CD4-positive, alpha-beta T cell (primary cell): ENCODE measurements at regions not wholly inside any gene's neighbourhood (a gene's known extent, or its start where the extent isn't known, plus 50 kb on each side); places are given as distances from the start of the nearest gene placed in this dataset.
A peak's percentile ranks its signal among the peaks of the same experiment; 100 is the strongest.

Experiments
- ATAC-seq: fragments of 200-7000 bp; cut with Tn5 transposase; one replicate; pipeline ENCODE4 v1.10.0; 2022; ENCODE audit warnings: mild to moderate bottlenecking; ENCODE audit not compliant: poor library complexity
- CTCF ChIA-PET: fragments of 350-600 bp; sonication (Branson Sonifier 250); formaldehyde crosslinking; loops from one replicate; lab custom pipeline; 2021; ENCODE audit warnings: antibody characterized with exemption, inconsistent platforms; lab: Charles Lee
- POLR2A ChIA-PET: fragments of 350-600 bp; sonication (Branson Sonifier 250); formaldehyde crosslinking; loops from one replicate; lab custom pipeline; 2021; ENCODE audit warnings: antibody characterized with exemption, inconsistent platforms; lab: Charles Lee
- DNase-seq, 14 experiments: peaks; one replicate each; pipeline ENCODE4 v3.0.0-alpha.2; 2013 to 2020; ENCODE audit warnings: mixed read lengths in 2 of 14
- H3K27ac ChIP-seq, 2 donors: one replicate each; pipeline versions ENCODE4 v1.5.1 to v1.7.0; 2013; ENCODE audit warnings: low read length in 2 of 2, low read depth in 1 of 2, mild to moderate bottlenecking in 1 of 2
- H3K27me3 ChIP-seq, 2 experiments: 1 replicate in 1 of 2; 2 replicates in 1 of 2; pipeline versions ENCODE4 v1.6.1 to v1.7.0; 2013; ENCODE audit warnings: low read length in 2 of 2, control low read depth in 1 of 2, mild to moderate bottlenecking in 1 of 2, moderate library complexity in 1 of 2; ENCODE audit not compliant: insufficient read depth in 2 of 2, control insufficient read depth in 1 of 2
- H3K36me3 ChIP-seq: one replicate; pipeline ENCODE4 v1.6.1; 2013; ENCODE audit warnings: low read length, control low read depth; ENCODE audit not compliant: insufficient read depth
- H3K4me1 ChIP-seq: one replicate; pipeline ENCODE4 v1.6.1; 2013; ENCODE audit warnings: low read length, control low read depth; ENCODE audit not compliant: insufficient read depth
- H3K4me3 ChIP-seq: one replicate; pipeline ENCODE4 v1.5.1; 2013; ENCODE audit warnings: mild to moderate bottlenecking, low read length, moderate library complexity
- H3K9me3 ChIP-seq, 2 experiments: 1 replicate in 1 of 2; 2 replicates in 1 of 2; pipeline versions ENCODE4 v1.6.1 to v1.7.0; 2013; ENCODE audit warnings: low read length in 2 of 2, mild to moderate bottlenecking in 2 of 2, control low read depth in 1 of 2, moderate library complexity in 1 of 2; ENCODE audit not compliant: control insufficient read depth in 1 of 2, insufficient read depth in 1 of 2
- H3K27ac Mint-ChIP-seq: one replicate; pipeline ENCODE4 v1.8.0; 2020; ENCODE audit warnings: mixed read lengths
- H3K27me3 Mint-ChIP-seq: one replicate; pipeline ENCODE4 v1.8.0; 2021; ENCODE audit warnings: mixed read lengths
- H3K36me3 Mint-ChIP-seq: one replicate; pipeline ENCODE4 v1.8.0; 2021; ENCODE audit warnings: low read depth, mixed read lengths
- H3K4me1 Mint-ChIP-seq: one replicate; pipeline ENCODE4 v1.8.0; 2021; ENCODE audit warnings: low read depth, mixed read lengths
- H3K4me3 Mint-ChIP-seq: one replicate; pipeline ENCODE4 v1.8.0; 2020; ENCODE audit warnings: mild to moderate bottlenecking, mixed read lengths
- H3K9me3 Mint-ChIP-seq: one replicate; pipeline ENCODE4 v1.8.0; 2020; ENCODE audit warnings: mixed read lengths
- intact Hi-C, 2 experiments: fragments of 100-400 bp; cut with DNase I in 1 of 2; cut with micrococcal nuclease in 1 of 2; formaldehyde crosslinking; loops; one replicate each; pipeline versions ENCODE4 v1.15.1 to v1.9.0; 2023 to 2025; cut with DNase I, micrococcal nuclease
- TF ChIP-seq, protein P1 (sequence below): fragments of 200-600 bp; IDR thresholded peaks from one replicate; pipeline ENCODE4 v1.8.0; 2022; ENCODE audit warnings: antibody characterized with exemption, mild to moderate bottlenecking

DNA sequence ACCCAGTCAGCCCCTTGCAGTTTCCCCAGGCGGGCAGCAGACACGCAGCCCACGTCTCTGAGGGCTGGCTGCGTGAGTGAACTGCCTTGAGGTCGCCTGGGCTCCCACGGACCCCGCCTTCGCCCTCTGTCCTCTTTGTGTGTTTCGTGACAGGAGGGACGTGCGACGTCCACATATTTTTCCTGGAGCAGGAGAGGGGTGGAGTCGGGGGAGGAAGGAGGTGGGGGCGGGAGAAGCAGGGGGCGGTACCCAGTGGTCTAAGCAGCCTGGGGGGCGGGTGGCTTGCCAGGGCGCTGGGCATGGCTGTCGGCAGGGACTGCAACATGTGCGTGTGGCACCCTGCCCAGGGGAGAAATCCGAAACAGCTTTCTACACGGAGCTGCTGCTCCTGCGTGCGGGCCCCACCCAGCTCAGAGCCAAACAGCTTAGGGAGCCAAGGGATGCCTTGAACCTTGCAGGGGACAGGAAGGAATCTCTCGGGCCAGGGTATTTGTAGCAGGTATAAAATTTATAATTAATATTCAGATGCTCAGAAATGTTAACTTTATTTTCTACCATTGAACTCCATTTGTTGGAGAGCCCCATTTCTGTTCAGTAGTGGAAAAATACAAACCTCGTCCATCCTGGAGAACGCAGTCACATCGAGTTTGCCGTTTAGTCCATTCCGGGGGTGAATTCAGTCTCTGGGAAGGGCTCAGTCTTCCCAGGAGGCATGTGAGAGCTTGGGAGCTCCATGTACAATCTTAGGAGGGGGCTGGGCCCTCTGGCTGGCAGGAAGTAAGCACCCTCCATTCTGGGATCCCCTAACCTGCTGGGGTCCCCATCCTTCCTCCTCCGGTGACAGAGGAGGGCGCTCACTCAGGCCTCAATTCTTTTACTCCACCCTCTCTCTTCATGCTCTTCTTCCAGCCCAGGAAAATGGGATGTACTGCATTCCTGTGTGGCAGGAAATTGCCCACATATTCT lies 79.1 kb upstream of the MEF2A start:
- Histone ChIP-seq H3K4me1 (peaks cover 24% of the 10 kb centered on the region), H3K36me3 (no peaks in the 10 kb centered on the region), H3K4me3 (peak overlapping the region; percentile 24), H3K27ac (no peak overlapping the region), H3K9me3 (no peaks in the 10 kb centered on the region), H3K27me3 (no peaks in the 10 kb centered on the region)
- TF ChIP-seq, protein P1, sequence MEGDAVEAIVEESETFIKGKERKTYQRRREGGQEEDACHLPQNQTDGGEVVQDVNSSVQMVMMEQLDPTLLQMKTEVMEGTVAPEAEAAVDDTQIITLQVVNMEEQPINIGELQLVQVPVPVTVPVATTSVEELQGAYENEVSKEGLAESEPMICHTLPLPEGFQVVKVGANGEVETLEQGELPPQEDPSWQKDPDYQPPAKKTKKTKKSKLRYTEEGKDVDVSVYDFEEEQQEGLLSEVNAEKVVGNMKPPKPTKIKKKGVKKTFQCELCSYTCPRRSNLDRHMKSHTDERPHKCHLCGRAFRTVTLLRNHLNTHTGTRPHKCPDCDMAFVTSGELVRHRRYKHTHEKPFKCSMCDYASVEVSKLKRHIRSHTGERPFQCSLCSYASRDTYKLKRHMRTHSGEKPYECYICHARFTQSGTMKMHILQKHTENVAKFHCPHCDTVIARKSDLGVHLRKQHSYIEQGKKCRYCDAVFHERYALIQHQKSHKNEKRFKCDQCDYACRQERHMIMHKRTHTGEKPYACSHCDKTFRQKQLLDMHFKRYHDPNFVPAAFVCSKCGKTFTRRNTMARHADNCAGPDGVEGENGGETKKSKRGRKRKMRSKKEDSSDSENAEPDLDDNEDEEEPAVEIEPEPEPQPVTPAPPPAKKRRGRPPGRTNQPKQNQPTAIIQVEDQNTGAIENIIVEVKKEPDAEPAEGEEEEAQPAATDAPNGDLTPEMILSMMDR: no peak
- ChIA-PET POLR2A (interaction anchor here (0.9 to 1.3 kb wide), 4 partner anchors 9 to 80 kb away, joined by 3 to 4 read pairs (median 4); partner anchors contain the start of gene MEF2A), CTCF (no interaction called here)
- peaks cover 23% of the 10 kb centered on the region for H3K4me1 Mint-ChIP-seq
- ATAC-seq: no peak
- DNase-seq: peak in 4 of 14 experiments; percentile 11 to 53 (median 38)
- peak overlapping the region; percentile 18 for H3K4me3 Mint-ChIP-seq
- H3K27me3 Mint-ChIP-seq: no peaks in the 10 kb centered on the region
- H3K9me3 Mint-ChIP-seq: no peaks in the 10 kb centered on the region
- H3K36me3 Mint-ChIP-seq: no peaks in the 10 kb centered on the region
- intact Hi-C loops: no loop called here
- H3K27ac Mint-ChIP-seq: peak overlapping the region; percentile 52

DNA sequence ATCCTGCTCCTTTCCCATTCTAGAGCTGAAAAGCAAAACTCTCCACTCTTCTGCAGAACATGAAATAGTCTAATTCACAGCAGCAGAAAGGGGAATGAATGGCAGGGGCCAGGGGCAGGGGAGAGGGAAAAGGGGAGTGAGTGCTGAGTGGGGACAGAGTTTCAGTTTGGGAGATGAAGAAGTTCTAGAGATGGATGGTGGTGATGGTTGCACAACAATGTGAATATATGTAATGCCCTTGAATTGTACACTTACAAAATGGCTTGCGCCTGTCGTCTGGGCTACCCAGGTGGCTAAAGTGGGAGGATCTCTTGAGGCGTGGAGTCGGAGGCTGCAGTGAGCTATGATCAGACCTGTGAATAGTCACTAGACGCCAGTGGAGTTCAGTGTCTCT lies 78.5 kb upstream of the MEF2A start:
- CTCF ChIA-PET: no interaction called here
- H3K4me1 ChIP-seq: peaks cover 24% of the 10 kb centered on the region
- H3K4me1 Mint-ChIP-seq: peaks cover 23% of the 10 kb centered on the region
- no peaks in the 10 kb centered on the region for H3K36me3 Mint-ChIP-seq
- DNase-seq (no peak), ATAC-seq (no peak)
- no peaks in the 10 kb centered on the region for H3K9me3 ChIP-seq
- no peak overlapping the region for H3K27ac Mint-ChIP-seq
- H3K36me3 ChIP-seq: no peaks in the 10 kb centered on the region
- POLR2A ChIA-PET: no interaction called here
- TF ChIP-seq, protein P1: no peak
- no peak overlapping the region for H3K27ac ChIP-seq
- no peaks in the 10 kb centered on the region for H3K27me3 Mint-ChIP-seq
- intact Hi-C loops: no loop called here
- no peaks in the 10 kb centered on the region for H3K27me3 ChIP-seq
- no peaks in the 10 kb centered on the region for H3K9me3 Mint-ChIP-seq
- H3K4me3 ChIP-seq: no peak overlapping the region
- H3K4me3 Mint-ChIP-seq: no peak overlapping the region

DNA sequence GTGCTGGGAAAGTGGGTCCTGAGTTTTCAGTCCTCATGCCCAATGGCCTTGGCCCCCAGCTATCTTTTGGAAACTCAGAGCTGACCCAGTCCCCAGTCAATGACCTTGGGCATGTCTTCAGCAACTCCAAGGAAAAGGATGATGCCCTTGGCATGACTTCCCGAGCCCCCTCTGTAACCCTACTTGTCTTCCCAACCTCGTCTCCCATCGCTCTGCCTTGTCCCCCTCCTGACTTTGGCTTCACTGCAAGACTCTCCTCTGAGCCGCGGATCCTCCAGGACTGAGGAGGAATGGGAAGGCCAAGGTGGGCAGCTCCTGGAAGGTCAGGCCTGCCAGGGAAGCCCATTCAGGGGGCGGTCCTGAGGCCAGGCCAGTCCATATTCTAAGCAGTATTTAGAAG lies 73.5 kb upstream of the MEF2A start:
- Mint-ChIP-seq H3K4me3 (no peak overlapping the region), H3K27me3 (no peaks in the 10 kb centered on the region), H3K36me3 (no peaks in the 10 kb centered on the region), H3K4me1 (peaks cover 20% of the 10 kb centered on the region), H3K27ac (no peak overlapping the region), H3K9me3 (no peaks in the 10 kb centered on the region)
- peaks cover 15% of the 10 kb centered on the region for H3K4me1 ChIP-seq
- H3K9me3 ChIP-seq: no peaks in the 10 kb centered on the region
- TF ChIP-seq, protein P1: no peak
- no peak overlapping the region for H3K4me3 ChIP-seq
- no peak overlapping the region for H3K27ac ChIP-seq
- H3K36me3 ChIP-seq: no peaks in the 10 kb centered on the region
- intact Hi-C loops: no loop called here
- ChIA-PET POLR2A (no interaction called here), CTCF (no interaction called here)
- DNase-seq (no peak), ATAC-seq (no peak)
- no peaks in the 10 kb centered on the region for H3K27me3 ChIP-seq
